ENCODE measurements at regions not wholly inside any gene's neighbourhood (a gene's known extent, or its start where the extent isn't known, plus 50 kb on each side); places are given as distances from the start of the nearest gene placed in this dataset.

DNA sequence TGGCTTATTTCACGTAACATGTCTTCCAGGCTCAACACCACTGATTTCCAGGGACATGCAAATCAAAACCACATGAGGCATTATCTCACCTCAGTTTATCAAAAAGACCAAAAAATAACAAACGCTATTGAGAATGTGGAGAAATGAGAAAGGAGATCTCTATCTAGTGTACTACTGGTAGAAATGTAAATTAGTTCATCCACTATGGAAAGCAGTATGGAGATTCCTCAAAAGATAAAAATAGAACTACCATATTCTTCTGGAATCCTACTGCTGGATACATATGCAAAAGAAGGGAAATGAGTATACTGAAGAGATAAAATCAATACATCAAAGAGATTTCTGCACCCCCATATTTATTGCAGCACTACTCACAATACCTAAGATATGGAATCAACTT lies 329.6 kb upstream of the NDST3 start:
- Histone ChIP-seq H3K9me3 (replicated peaks; ENCODE audit: control insufficient read depth, insufficient read depth, low read length) (no peaks in the 10 kb centered on the region), H3K4me3 (replicated peaks in 1 of 3; ENCODE audit: insufficient read depth in 1 of 3, low read depth in 1 of 3, low read length in 3 of 3) (no peak overlapping the region), H3K9me1 (replicated peaks; ENCODE audit: control insufficient read depth, extremely low read depth, insufficient read depth, low read length) (no peaks in the 10 kb centered on the region), H3K9ac (replicated peaks; ENCODE audit: extremely low read depth, insufficient read depth, low read length) (no peak overlapping the region), H3K27ac (ENCODE audit: insufficient read depth, low read depth, low read length) (no peak overlapping the region), H3K4me1 (ENCODE audit: control insufficient read depth, extremely low read depth, insufficient read depth, low read length) (no peaks in the 10 kb centered on the region), H4K20me1 (replicated peaks; ENCODE audit: control insufficient read depth, extremely low read depth, insufficient read depth, low read length) (no peaks in the 10 kb centered on the region), H3K27me3 (ENCODE audit: control insufficient read depth in 2 of 2, insufficient read depth in 2 of 2, low read length in 2 of 2) (no peaks in the 10 kb centered on the region), H3K36me3 (ENCODE audit: control insufficient read depth in 2 of 2, extremely low read depth in 1 of 2, insufficient read depth in 2 of 2, low read length in 2 of 2) (no peaks in the 10 kb centered on the region), H3K4me2 (ENCODE audit: insufficient read depth, low read length) (no peak overlapping the region), H2AFZ (ENCODE audit: low read depth, low read length) (no peak overlapping the region), H3K79me2 (ENCODE audit: control insufficient read depth, insufficient read depth, low read length) (no peaks in the 10 kb centered on the region)
- ChIA-PET POLR2A (no interaction called here), CTCF (no interaction called here)
- TF ChIP-seq, protein P1, sequence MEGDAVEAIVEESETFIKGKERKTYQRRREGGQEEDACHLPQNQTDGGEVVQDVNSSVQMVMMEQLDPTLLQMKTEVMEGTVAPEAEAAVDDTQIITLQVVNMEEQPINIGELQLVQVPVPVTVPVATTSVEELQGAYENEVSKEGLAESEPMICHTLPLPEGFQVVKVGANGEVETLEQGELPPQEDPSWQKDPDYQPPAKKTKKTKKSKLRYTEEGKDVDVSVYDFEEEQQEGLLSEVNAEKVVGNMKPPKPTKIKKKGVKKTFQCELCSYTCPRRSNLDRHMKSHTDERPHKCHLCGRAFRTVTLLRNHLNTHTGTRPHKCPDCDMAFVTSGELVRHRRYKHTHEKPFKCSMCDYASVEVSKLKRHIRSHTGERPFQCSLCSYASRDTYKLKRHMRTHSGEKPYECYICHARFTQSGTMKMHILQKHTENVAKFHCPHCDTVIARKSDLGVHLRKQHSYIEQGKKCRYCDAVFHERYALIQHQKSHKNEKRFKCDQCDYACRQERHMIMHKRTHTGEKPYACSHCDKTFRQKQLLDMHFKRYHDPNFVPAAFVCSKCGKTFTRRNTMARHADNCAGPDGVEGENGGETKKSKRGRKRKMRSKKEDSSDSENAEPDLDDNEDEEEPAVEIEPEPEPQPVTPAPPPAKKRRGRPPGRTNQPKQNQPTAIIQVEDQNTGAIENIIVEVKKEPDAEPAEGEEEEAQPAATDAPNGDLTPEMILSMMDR (IDR thresholded peaks at IDR 0.05; ENCODE audit: extremely low read depth in 1 of 2, insufficient read depth in 1 of 2, low read depth in 1 of 2, low read length in 2 of 2), result no peak
- TF ChIP-seq FOS (IDR thresholded peaks at IDR 0.05; ENCODE audit: borderline replicate concordance, insufficient read depth, low read length) (no peak), POLR2A (IDR thresholded peaks at IDR 0.05; ENCODE audit: low read depth, low read length) (no peak), POLR2AphosphoS5 (IDR thresholded peaks at IDR 0.05; ENCODE audit: insufficient read depth, low read depth, low read length) (no peak), JUN (IDR thresholded peaks at IDR 0.05; ENCODE audit: borderline replicate concordance, insufficient read depth, insufficient read length, low read depth) (no peak), MYC (IDR thresholded peaks at IDR 0.05; ENCODE audit: low read depth, low read length) (no peak), EZH2 (IDR thresholded peaks at IDR 0.05; ENCODE audit: borderline replicate concordance, low read depth, low read length, severe bottlenecking) (no peak), GATA2 (IDR thresholded peaks at IDR 0.05; ENCODE audit: insufficient read depth, insufficient read length, low read depth, low read length) (no peak)
- TF ChIP-seq, protein P2, sequence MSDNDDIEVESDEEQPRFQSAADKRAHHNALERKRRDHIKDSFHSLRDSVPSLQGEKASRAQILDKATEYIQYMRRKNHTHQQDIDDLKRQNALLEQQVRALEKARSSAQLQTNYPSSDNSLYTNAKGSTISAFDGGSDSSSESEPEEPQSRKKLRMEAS (IDR thresholded peaks at IDR 0.05; ENCODE audit: insufficient read depth, insufficient read length), result no peak
- dilution Hi-C loops (cut with MboI; ENCODE audit: extremely low pct_ligation_motif_present, low sequenced_read_pairs) (no loop called here), intact Hi-C loops (cut with micrococcal nuclease) (loop anchor here (5.0 kb wide), 1 partner anchor 592 kb away; no protein-coding TSS in a partner anchor)
- BruUV-seq (replicated peaks), result no TSS peak
- FAIRE-seq (no peak), DNase-seq (ENCODE audit: low read depth, low spot score) (no peak)
